ENCODE measurements at regions not wholly inside any gene's neighbourhood (a gene's known extent, or its start where the extent isn't known, plus 50 kb on each side); places are given as distances from the start of the nearest gene placed in this dataset.

DNA sequence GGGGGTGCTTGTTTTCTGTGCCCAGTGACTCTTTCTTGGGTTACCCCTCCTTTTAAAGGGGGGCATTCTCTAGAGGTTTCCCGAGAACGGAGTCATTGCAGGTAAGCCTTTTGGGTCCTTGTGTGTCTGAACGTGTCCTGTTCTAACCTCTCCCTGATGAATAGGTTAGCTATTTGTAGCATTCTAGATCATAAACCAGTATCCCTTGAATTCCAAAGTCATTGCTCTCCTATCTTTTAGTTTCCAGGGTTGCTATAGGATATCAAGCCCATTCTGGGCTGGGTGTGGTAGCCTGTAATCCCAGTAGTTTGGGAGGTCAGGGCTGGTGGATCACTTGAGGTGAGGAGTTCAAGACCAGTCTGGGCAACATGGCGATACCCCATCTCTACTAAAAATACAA lies 65.9 kb upstream of the YWHAQ start:
- no peak for DNase-seq (ENCODE audit: low spot score)
- no peak overlapping the region for H3K27ac ChIP-seq (ENCODE audit: low read depth, low read length, poor library complexity, severe bottlenecking)
- BruUV-seq (replicated peaks) = no TSS peak
- no peaks in the 10 kb centered on the region for H3K36me3 ChIP-seq (ENCODE audit: insufficient read depth, low read length, poor library complexity, severe bottlenecking)
- TF ChIP-seq, protein P1, sequence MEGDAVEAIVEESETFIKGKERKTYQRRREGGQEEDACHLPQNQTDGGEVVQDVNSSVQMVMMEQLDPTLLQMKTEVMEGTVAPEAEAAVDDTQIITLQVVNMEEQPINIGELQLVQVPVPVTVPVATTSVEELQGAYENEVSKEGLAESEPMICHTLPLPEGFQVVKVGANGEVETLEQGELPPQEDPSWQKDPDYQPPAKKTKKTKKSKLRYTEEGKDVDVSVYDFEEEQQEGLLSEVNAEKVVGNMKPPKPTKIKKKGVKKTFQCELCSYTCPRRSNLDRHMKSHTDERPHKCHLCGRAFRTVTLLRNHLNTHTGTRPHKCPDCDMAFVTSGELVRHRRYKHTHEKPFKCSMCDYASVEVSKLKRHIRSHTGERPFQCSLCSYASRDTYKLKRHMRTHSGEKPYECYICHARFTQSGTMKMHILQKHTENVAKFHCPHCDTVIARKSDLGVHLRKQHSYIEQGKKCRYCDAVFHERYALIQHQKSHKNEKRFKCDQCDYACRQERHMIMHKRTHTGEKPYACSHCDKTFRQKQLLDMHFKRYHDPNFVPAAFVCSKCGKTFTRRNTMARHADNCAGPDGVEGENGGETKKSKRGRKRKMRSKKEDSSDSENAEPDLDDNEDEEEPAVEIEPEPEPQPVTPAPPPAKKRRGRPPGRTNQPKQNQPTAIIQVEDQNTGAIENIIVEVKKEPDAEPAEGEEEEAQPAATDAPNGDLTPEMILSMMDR (conservative IDR thresholded peaks at IDR 0.05; ENCODE audit: low read depth, low read length) = no peak
- TF ChIP-seq EZH2 (IDR thresholded peaks at IDR 0.05; ENCODE audit: borderline replicate concordance, low read depth, low read length, poor library complexity, severe bottlenecking) = no peak
- CTCF ChIA-PET = no interaction called here
- H3K4me1 ChIP-seq (ENCODE audit: insufficient read depth, low read length, poor library complexity, severe bottlenecking) = no peaks in the 10 kb centered on the region
- intact Hi-C loops (cut with micrococcal nuclease; ENCODE audit: unreplicated experiment) = no loop called here
- no peaks in the 10 kb centered on the region for H3K27me3 ChIP-seq (replicated peaks; ENCODE audit: insufficient read depth, low read depth, low read length, poor library complexity)
- POLR2A ChIA-PET (ENCODE audit: low non-redundant PET) = no interaction called here
- H3K4me3 ChIP-seq (ENCODE audit: low read depth, low read length, poor library complexity, severe bottlenecking) = no peak overlapping the region
- no peaks in the 10 kb centered on the region for H3K9me3 ChIP-seq (ENCODE audit: low read depth, low read length, poor library complexity, severe bottlenecking)

DNA sequence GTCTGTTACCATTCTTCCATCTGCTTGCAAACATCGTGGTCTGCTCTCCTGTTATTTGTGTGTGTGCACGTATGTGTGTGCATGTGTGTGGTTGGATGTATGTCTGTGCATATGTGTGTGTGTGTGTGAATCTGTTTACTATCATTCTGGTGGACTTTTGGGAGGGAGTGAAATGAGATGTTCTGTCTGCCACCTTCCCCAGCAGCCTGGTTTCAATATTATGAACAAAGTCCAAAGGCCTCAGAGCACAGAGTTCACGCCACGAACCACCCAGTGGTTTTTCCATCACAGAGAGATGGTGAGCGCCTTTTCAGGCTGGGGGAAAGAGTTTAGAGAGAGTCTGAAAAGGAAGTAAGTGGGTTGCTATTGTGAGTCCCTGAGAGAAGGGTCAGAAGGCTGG lies 67.1 kb upstream of the YWHAQ start:
- no peak overlapping the region for H3K4me3 ChIP-seq (ENCODE audit: low read depth, low read length, poor library complexity, severe bottlenecking)
- no TSS peak for BruUV-seq (replicated peaks)
- TF ChIP-seq, protein P1 (conservative IDR thresholded peaks at IDR 0.05; ENCODE audit: low read depth, low read length) = no peak
- TF ChIP-seq EZH2 (IDR thresholded peaks at IDR 0.05; ENCODE audit: borderline replicate concordance, low read depth, low read length, poor library complexity, severe bottlenecking) = no peak
- H3K9me3 ChIP-seq (ENCODE audit: low read depth, low read length, poor library complexity, severe bottlenecking) = no peaks in the 10 kb centered on the region
- no peak overlapping the region for H3K27ac ChIP-seq (ENCODE audit: low read depth, low read length, poor library complexity, severe bottlenecking)
- POLR2A ChIA-PET (ENCODE audit: low non-redundant PET) = no interaction called here
- intact Hi-C loops (cut with micrococcal nuclease; ENCODE audit: unreplicated experiment) = no loop called here
- no peaks in the 10 kb centered on the region for H3K4me1 ChIP-seq (ENCODE audit: insufficient read depth, low read length, poor library complexity, severe bottlenecking)
- CTCF ChIA-PET = no interaction called here
- DNase-seq (ENCODE audit: low spot score) = no peak
- no peaks in the 10 kb centered on the region for H3K36me3 ChIP-seq (ENCODE audit: insufficient read depth, low read length, poor library complexity, severe bottlenecking)
- no peaks in the 10 kb centered on the region for H3K27me3 ChIP-seq (replicated peaks; ENCODE audit: insufficient read depth, low read depth, low read length, poor library complexity)

DNA sequence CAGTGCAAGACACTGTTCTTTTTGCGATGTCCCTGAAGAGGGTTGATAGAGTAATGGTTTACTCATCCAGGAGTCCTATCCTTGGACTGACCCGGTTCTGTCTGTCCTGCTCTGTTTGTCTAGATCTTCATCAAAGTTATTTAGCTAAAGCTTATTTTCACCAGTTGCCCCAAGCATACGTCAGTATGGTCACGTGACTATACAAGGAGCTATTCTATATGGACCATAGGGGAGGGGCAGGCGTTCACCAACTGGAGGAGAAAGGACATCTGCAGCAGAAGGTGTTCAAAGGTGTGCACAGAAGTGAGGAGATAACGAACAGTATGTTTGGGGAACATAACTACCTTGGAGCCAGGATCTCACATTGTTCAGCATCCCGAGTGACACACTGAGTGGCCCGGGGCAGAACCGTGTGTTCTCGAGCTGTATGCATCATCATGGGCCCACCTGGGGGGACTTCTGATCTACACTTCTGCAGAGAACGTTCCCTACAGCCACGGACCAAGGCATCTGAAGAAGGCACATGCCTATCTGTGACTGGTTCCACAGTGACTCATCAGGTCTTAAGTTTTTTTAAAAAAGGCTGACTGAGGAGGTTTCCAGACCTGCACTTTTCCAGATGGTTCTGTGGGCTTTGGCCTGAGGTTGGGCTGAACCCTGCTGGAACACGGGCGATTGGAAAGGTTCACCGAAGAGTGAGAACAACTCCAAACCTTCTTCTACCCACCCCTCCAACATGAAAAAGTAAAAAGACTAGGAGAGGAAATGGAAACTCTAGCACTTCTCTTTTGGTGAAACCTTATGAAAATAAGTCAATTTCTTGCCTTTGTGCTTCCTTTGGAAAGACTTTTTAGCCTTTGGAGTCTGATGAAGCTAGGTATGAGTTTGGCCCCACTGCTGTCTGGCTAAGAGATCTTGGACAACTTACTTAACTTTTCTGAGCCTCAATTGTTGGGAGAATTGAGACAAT lies 68.6 kb upstream of the YWHAQ start:
- BruUV-seq (replicated peaks) = no TSS peak
- no peak for DNase-seq (ENCODE audit: low spot score)
- Histone ChIP-seq H3K27me3 (replicated peaks; ENCODE audit: insufficient read depth, low read depth, low read length, poor library complexity) (no peaks in the 10 kb centered on the region), H3K4me3 (ENCODE audit: low read depth, low read length, poor library complexity, severe bottlenecking) (no peak overlapping the region), H3K4me1 (ENCODE audit: insufficient read depth, low read length, poor library complexity, severe bottlenecking) (no peaks in the 10 kb centered on the region), H3K27ac (ENCODE audit: low read depth, low read length, poor library complexity, severe bottlenecking) (no peak overlapping the region), H3K36me3 (ENCODE audit: insufficient read depth, low read length, poor library complexity, severe bottlenecking) (no peaks in the 10 kb centered on the region), H3K9me3 (ENCODE audit: low read depth, low read length, poor library complexity, severe bottlenecking) (no peaks in the 10 kb centered on the region)
- TF ChIP-seq, protein P1 (conservative IDR thresholded peaks at IDR 0.05; ENCODE audit: low read depth, low read length) = no peak
- CTCF ChIA-PET = no interaction called here
- intact Hi-C loops (cut with micrococcal nuclease; ENCODE audit: unreplicated experiment) = no loop called here
- POLR2A ChIA-PET (ENCODE audit: low non-redundant PET) = no interaction called here

Data from A673 (cell line).